GM23338 (cell line): ENCODE measurements at regions not wholly inside any gene's neighbourhood (a gene's known extent, or its start where the extent isn't known, plus 50 kb on each side); places are given as distances from the start of the nearest gene placed in this dataset.

Experiments
- ATAC-seq: fragments of 200-7000 bp; cut with Tn5 transposase; 3 replicates; pipeline ENCODE4 v1.9.1; 2020
- DNase-seq: peaks from one replicate; pipeline ENCODE4 v3.0.0-alpha.2; 2015; ENCODE audit warnings: low spot score
- H2AFZ ChIP-seq: fragments of 200-600 bp; sonication (generic); 2 replicates; pipeline ENCODE4 v1.8.0; 2016; ENCODE audit warnings: antibody characterized with exemption, mild to moderate bottlenecking, moderate library complexity
- H3F3A ChIP-seq: fragments of 200-600 bp; sonication (generic); replicated peaks from 2 replicates; pipeline ENCODE4 v1.8.0; 2017; ENCODE audit warnings: antibody characterized with exemption, mixed run types, low read depth
- H3K27ac ChIP-seq: fragments of 200-600 bp; sonication (generic); 2 replicates; pipeline ENCODE4 v1.6.1; 2016; ENCODE audit warnings: low read depth
- H3K27me3 ChIP-seq: fragments of 200-600 bp; sonication (generic); 2 replicates; pipeline ENCODE4 v1.8.0; 2016; ENCODE audit warnings: mild to moderate bottlenecking, mixed run types, moderate library complexity; ENCODE audit not compliant: insufficient read depth
- H3K36me3 ChIP-seq: fragments of 200-600 bp; sonication (generic); 2 replicates; pipeline ENCODE4 v1.8.0; 2016; ENCODE audit warnings: mild to moderate bottlenecking; ENCODE audit not compliant: insufficient read depth
- H3K4me1 ChIP-seq: fragments of 200-600 bp; sonication (generic); 2 replicates; pipeline ENCODE4 v1.8.0; 2016; ENCODE audit warnings: mild to moderate bottlenecking, moderate library complexity; ENCODE audit not compliant: insufficient read depth
- H3K4me2 ChIP-seq: fragments of 200-600 bp; sonication (generic); 2 replicates; pipeline ENCODE4 v1.7.1; 2017; ENCODE audit warnings: mixed run types
- H3K4me3 ChIP-seq: fragments of 200-600 bp; sonication (generic); 2 replicates; pipeline ENCODE4 v1.6.1; 2016; ENCODE audit warnings: mixed run types
- H3K79me2 ChIP-seq: fragments of 200-600 bp; sonication (generic); replicated peaks from 2 replicates; pipeline ENCODE4 v1.8.0; 2017; ENCODE audit warnings: mild to moderate bottlenecking; ENCODE audit not compliant: insufficient read depth
- H3K9me2 ChIP-seq: fragments of 200-600 bp; sonication (generic); 2 replicates; pipeline ENCODE4 v1.8.0; 2017; ENCODE audit not compliant: insufficient read depth
- H4K20me1 ChIP-seq: fragments of 200-600 bp; sonication (generic); replicated peaks from 2 replicates; pipeline ENCODE4 v1.8.0; 2017; ENCODE audit warnings: mild to moderate bottlenecking; ENCODE audit not compliant: insufficient read depth
- H3K27ac Mint-ChIP-seq: 2 replicates; pipeline ENCODE4 v1.8.0; 2020; ENCODE audit warnings: inconsistent platforms, mild to moderate bottlenecking, moderate library complexity, mixed read lengths
- H3K27me3 Mint-ChIP-seq: 3 replicates; pipeline ENCODE4 v1.8.0; 2022; ENCODE audit warnings: low read depth, mild to moderate bottlenecking, moderate library complexity, mixed read lengths, inconsistent platforms; ENCODE audit not compliant: insufficient read depth, poor library complexity
- H3K36me3 Mint-ChIP-seq: 3 replicates; pipeline ENCODE4 v1.8.0; 2021; ENCODE audit warnings: low read depth, mild to moderate bottlenecking, inconsistent platforms, moderate library complexity, mixed read lengths
- H3K4me1 Mint-ChIP-seq: 3 replicates; pipeline ENCODE4 v1.8.0; 2020; ENCODE audit warnings: mild to moderate bottlenecking, inconsistent platforms, mixed read lengths
- H3K4me3 Mint-ChIP-seq: 3 replicates; pipeline ENCODE4 v1.8.0; 2021; ENCODE audit warnings: moderate library complexity, mild to moderate bottlenecking, inconsistent platforms, mixed read lengths
- H3K9me3 Mint-ChIP-seq: 3 replicates; pipeline ENCODE4 v1.8.0; 2020; ENCODE audit warnings: moderate library complexity, mild to moderate bottlenecking, inconsistent platforms, mixed read lengths
- CREB1 ChIP-seq: fragments of 250-450 bp; sonication (Bioruptor Pico); IDR thresholded peaks from 2 replicates; pipeline ENCODE4 v1.5.0; 2020; ENCODE audit warnings: low read depth, mild to moderate bottlenecking, moderate library complexity
- EZH2 ChIP-seq: fragments of 200-600 bp; sonication (generic); IDR thresholded peaks from one replicate; pipeline ENCODE4 v1.8.0; 2017; ENCODE audit warnings: antibody characterized with exemption, mild to moderate bottlenecking, low read depth; ENCODE audit not compliant: unreplicated experiment
- ZNF114 ChIP-seq: fragments of 250-450 bp; sonication (Bioruptor Pico); IDR thresholded peaks from 2 replicates; pipeline ENCODE4 v1.5.0; 2020; ENCODE audit warnings: mild to moderate bottlenecking, moderate library complexity
- ZNF331 ChIP-seq: fragments of 250-450 bp; sonication (Bioruptor Pico); IDR thresholded peaks from 2 replicates; pipeline ENCODE4 v1.5.0; 2020; ENCODE audit warnings: low read depth, mild to moderate bottlenecking, moderate library complexity
- TF ChIP-seq, protein P1 (sequence below), 2 experiments: fragments of 200-600 bp in 1 of 2; sonication (generic) in 1 of 2; conservative IDR thresholded peaks; 2 replicates each; pipeline versions ENCODE4 v1.5.1 to v1.6.1; 2016 to 2017; ENCODE audit warnings: antibody characterized with exemption in 2 of 2, low read depth in 2 of 2, mild to moderate bottlenecking in 2 of 2, moderate library complexity in 1 of 2
- TF ChIP-seq, protein P2 (sequence below): fragments of 250-450 bp; sonication (Bioruptor Pico); IDR thresholded peaks from 2 replicates; pipeline ENCODE4 v1.5.0; 2020; ENCODE audit warnings: mild to moderate bottlenecking, moderate library complexity
- TF ChIP-seq, protein P3 (sequence below): IDR thresholded peaks from one replicate; pipeline ENCODE4 v1.6.1; 2018; ENCODE audit warnings: antibody characterized with exemption; ENCODE audit not compliant: unreplicated experiment

DNA sequence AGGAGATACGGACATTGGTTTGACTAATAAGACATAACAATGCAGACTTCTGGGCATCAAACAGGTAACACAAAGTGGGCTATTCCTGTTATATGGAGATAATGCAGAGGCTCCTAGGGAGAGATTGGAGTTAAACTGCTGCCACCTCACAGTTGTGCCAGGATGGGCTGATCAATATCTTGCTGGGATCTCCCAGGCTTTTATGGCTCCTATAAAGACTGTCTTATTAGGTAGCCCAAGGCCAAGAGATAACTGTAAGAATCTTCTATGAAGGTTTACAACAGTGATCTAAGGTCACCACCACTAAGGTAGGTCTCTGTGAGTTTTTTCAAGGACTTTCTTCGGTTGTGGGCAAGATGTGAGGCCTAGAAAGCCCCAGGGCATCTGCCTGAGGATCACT, 345.8 kb downstream of the KLF5 start:
- H3K4me1 Mint-ChIP-seq = peaks cover 4% of the 10 kb centered on the region
- H3K9me2 ChIP-seq = peaks cover 9% of the 10 kb centered on the region; the same call in 1 of the 2 replicates
- no peak overlapping the region for H3K4me3 ChIP-seq
- H3K79me2 ChIP-seq = no peaks in the 10 kb centered on the region
- no peak overlapping the region for H3K27ac Mint-ChIP-seq
- H3K4me3 Mint-ChIP-seq = no peak overlapping the region
- H4K20me1 ChIP-seq = no peaks in the 10 kb centered on the region
- H3K36me3 Mint-ChIP-seq = no peaks in the 10 kb centered on the region
- H3K36me3 ChIP-seq = no peaks in the 10 kb centered on the region
- ATAC-seq = no peak
- H3K27ac ChIP-seq = no peak overlapping the region
- H3K9me3 Mint-ChIP-seq = no peaks in the 10 kb centered on the region
- H2AFZ ChIP-seq = no peak overlapping the region
- TF ChIP-seq ZNF114 (CRISPR knock-in tag) = no peak
- TF ChIP-seq EZH2 = no peak
- TF ChIP-seq ZNF331 (CRISPR knock-in tag) = no peak
- TF ChIP-seq, protein P1, sequence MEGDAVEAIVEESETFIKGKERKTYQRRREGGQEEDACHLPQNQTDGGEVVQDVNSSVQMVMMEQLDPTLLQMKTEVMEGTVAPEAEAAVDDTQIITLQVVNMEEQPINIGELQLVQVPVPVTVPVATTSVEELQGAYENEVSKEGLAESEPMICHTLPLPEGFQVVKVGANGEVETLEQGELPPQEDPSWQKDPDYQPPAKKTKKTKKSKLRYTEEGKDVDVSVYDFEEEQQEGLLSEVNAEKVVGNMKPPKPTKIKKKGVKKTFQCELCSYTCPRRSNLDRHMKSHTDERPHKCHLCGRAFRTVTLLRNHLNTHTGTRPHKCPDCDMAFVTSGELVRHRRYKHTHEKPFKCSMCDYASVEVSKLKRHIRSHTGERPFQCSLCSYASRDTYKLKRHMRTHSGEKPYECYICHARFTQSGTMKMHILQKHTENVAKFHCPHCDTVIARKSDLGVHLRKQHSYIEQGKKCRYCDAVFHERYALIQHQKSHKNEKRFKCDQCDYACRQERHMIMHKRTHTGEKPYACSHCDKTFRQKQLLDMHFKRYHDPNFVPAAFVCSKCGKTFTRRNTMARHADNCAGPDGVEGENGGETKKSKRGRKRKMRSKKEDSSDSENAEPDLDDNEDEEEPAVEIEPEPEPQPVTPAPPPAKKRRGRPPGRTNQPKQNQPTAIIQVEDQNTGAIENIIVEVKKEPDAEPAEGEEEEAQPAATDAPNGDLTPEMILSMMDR (conservative IDR thresholded peaks at IDR 0.05; ENCODE audit: low read depth in 2 of 2) = no peak
- TF ChIP-seq, protein P2, sequence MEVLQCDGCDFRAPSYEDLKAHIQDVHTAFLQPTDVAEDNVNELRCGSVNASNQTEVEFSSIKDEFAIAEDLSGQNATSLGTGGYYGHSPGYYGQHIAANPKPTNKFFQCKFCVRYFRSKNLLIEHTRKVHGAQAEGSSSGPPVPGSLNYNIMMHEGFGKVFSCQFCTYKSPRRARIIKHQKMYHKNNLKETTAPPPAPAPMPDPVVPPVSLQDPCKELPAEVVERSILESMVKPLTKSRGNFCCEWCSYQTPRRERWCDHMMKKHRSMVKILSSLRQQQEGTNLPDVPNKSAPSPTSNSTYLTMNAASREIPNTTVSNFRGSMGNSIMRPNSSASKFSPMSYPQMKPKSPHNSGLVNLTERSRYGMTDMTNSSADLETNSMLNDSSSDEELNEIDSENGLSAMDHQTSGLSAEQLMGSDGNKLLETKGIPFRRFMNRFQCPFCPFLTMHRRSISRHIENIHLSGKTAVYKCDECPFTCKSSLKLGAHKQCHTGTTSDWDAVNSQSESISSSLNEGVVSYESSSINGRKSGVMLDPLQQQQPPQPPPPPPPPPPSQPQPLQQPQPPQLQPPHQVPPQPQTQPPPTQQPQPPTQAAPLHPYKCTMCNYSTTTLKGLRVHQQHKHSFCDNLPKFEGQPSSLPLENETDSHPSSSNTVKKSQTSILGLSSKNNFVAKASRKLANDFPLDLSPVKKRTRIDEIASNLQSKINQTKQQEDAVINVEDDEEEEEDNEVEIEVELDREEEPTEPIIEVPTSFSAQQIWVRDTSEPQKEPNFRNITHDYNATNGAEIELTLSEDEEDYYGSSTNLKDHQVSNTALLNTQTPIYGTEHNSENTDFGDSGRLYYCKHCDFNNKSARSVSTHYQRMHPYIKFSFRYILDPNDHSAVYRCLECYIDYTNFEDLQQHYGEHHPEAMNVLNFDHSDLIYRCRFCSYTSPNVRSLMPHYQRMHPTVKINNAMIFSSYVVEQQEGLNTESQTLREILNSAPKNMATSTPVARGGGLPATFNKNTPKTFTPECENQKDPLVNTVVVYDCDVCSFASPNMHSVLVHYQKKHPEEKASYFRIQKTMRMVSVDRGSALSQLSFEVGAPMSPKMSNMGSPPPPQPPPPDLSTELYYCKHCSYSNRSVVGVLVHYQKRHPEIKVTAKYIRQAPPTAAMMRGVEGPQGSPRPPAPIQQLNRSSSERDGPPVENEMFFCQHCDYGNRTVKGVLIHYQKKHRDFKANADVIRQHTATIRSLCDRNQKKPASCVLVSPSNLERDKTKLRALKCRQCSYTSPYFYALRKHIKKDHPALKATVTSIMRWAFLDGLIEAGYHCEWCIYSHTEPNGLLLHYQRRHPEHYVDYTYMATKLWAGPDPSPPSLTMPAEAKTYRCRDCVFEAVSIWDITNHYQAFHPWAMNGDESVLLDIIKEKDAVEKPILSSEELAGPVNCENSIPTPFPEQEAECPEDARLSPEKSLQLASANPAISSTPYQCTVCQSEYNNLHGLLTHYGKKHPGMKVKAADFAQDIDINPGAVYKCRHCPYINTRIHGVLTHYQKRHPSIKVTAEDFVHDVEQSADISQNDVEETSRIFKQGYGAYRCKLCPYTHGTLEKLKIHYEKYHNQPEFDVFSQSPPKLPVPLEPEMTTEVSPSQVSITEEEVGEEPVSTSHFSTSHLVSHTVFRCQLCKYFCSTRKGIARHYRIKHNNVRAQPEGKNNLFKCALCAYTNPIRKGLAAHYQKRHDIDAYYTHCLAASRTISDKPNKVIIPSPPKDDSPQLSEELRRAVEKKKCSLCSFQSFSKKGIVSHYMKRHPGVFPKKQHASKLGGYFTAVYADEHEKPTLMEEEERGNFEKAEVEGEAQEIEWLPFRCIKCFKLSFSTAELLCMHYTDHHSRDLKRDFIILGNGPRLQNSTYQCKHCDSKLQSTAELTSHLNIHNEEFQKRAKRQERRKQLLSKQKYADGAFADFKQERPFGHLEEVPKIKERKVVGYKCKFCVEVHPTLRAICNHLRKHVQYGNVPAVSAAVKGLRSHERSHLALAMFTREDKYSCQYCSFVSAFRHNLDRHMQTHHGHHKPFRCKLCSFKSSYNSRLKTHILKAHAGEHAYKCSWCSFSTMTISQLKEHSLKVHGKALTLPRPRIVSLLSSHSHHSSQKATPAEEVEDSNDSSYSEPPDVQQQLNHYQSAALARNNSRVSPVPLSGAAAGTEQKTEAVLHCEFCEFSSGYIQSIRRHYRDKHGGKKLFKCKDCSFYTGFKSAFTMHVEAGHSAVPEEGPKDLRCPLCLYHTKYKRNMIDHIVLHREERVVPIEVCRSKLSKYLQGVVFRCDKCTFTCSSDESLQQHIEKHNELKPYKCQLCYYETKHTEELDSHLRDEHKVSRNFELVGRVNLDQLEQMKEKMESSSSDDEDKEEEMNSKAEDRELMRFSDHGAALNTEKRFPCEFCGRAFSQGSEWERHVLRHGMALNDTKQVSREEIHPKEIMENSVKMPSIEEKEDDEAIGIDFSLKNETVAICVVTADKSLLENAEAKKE (CRISPR knock-in tag) = no peak
- TF ChIP-seq, protein P3, sequence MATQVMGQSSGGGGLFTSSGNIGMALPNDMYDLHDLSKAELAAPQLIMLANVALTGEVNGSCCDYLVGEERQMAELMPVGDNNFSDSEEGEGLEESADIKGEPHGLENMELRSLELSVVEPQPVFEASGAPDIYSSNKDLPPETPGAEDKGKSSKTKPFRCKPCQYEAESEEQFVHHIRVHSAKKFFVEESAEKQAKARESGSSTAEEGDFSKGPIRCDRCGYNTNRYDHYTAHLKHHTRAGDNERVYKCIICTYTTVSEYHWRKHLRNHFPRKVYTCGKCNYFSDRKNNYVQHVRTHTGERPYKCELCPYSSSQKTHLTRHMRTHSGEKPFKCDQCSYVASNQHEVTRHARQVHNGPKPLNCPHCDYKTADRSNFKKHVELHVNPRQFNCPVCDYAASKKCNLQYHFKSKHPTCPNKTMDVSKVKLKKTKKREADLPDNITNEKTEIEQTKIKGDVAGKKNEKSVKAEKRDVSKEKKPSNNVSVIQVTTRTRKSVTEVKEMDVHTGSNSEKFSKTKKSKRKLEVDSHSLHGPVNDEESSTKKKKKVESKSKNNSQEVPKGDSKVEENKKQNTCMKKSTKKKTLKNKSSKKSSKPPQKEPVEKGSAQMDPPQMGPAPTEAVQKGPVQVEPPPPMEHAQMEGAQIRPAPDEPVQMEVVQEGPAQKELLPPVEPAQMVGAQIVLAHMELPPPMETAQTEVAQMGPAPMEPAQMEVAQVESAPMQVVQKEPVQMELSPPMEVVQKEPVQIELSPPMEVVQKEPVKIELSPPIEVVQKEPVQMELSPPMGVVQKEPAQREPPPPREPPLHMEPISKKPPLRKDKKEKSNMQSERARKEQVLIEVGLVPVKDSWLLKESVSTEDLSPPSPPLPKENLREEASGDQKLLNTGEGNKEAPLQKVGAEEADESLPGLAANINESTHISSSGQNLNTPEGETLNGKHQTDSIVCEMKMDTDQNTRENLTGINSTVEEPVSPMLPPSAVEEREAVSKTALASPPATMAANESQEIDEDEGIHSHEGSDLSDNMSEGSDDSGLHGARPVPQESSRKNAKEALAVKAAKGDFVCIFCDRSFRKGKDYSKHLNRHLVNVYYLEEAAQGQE = no peak
- no peak for TF ChIP-seq CREB1
- no peak overlapping the region for H3K4me2 ChIP-seq
- no peaks in the 10 kb centered on the region for H3K27me3 Mint-ChIP-seq
- DNase-seq = no peak
- peaks cover 5% of the 10 kb centered on the region; the same call in 1 of the 2 replicates for H3K4me1 ChIP-seq
- H3F3A ChIP-seq = no peaks in the 10 kb centered on the region
- H3K27me3 ChIP-seq = no peaks in the 10 kb centered on the region
